Ecto neural progenitor cell (in vitro differentiated cells): ENCODE measurements at regions not wholly inside any gene's neighbourhood (a gene's known extent, or its start where the extent isn't known, plus 50 kb on each side); places are given as distances from the start of the nearest gene placed in this dataset.
"Not testable (repeated sequence)": the region's sequence is repeated elsewhere in the genome, so short reads cannot be mapped to it uniquely, and the experiment has no call there.

Experiments
- DNase-seq: peaks from one replicate; pipeline ENCODE4 v3.0.0-alpha.2; 2018; ENCODE audit warnings: low spot score

- no peak for DNase-seq
These were observed 58.3 kb downstream of the C11orf87 start for GRCh38 chr11:109480251-109480650.

GRCh38 chr11:109486129-109486528, 64.1 kb downstream of the C11orf87 start:
- DNase-seq, result no peak

- DNase-seq, result no peak
These were observed 69.1 kb downstream of the C11orf87 start for GRCh38 chr11:109490953-109491635.

GRCh38 chr11:109506115-109506514, 84.1 kb downstream of the C11orf87 start:
- no peak for DNase-seq

- no peak for DNase-seq
These were observed 85.3 kb downstream of the C11orf87 start for GRCh38 chr11:109507331-109507730.

GRCh38 chr11:109507836-109508561, 86.0 kb downstream of the C11orf87 start:
- DNase-seq, result no peak

- DNase-seq, result no peak
These were observed 87.0 kb downstream of the C11orf87 start for GRCh38 chr11:109508943-109509342.

GRCh38 chr11:109510316-109510715, 88.3 kb downstream of the C11orf87 start:
- DNase-seq, result no peak

- no peak for DNase-seq
These were observed 89.6 kb downstream of the C11orf87 start for GRCh38 chr11:109511598-109511997.

GRCh38 chr11:109512249-109512648, 90.3 kb downstream of the C11orf87 start:
- DNase-seq, result no peak

GRCh38 chr11:109512680-109513079, 90.7 kb downstream of the C11orf87 start:
- no peak for DNase-seq

- DNase-seq, result no peak
These were observed 92.5 kb downstream of the C11orf87 start for GRCh38 chr11:109514313-109515018.

- DNase-seq, result no peak
These were observed 97.3 kb downstream of the C11orf87 start for GRCh38 chr11:109519253-109519652.

GRCh38 chr11:109521571-109522086, 99.6 kb downstream of the C11orf87 start:
- no peak for DNase-seq

- no peak for DNase-seq
These were observed 100.2 kb downstream of the C11orf87 start for GRCh38 chr11:109522116-109522755.

- not testable (repeated sequence) for DNase-seq
These were observed 103.6 kb downstream of the C11orf87 start for GRCh38 chr11:109525636-109526035.

GRCh38 chr11:109526061-109526460, 104.1 kb downstream of the C11orf87 start:
- no peak for DNase-seq

- no peak for DNase-seq
These were observed 104.9 kb downstream of the C11orf87 start for GRCh38 chr11:109526931-109527330.

- no peak for DNase-seq
These were observed 105.5 kb downstream of the C11orf87 start for GRCh38 chr11:109527496-109527895.

- no peak for DNase-seq
These were observed 125.5 kb downstream of the C11orf87 start for GRCh38 chr11:109547356-109548027.

- DNase-seq, result no peak
These were observed 130.4 kb downstream of the C11orf87 start for GRCh38 chr11:109552376-109552775.

- no peak for DNase-seq
These were observed 131.3 kb downstream of the C11orf87 start for GRCh38 chr11:109553284-109553683.
